Keratinocyte (primary cell): ENCODE measurements at regions not wholly inside any gene's neighbourhood (a gene's known extent, or its start where the extent isn't known, plus 50 kb on each side); places are given as distances from the start of the nearest gene placed in this dataset.

Experiments used
- DNase-seq: peaks from one replicate; pipeline ENCODE4 v3.0.0-alpha.2; 2011; ENCODE audit warnings: low read depth, missing footprints, low spot score
- FAIRE-seq: peaks from 2 replicates; lab custom pipeline; 2011; peaks lifted over from hg19 to GRCh38; lab: Jason Lieb, UNC
- H2AFZ ChIP-seq: 2 replicates; pipeline ENCODE4 v1.6.0; 2012; ENCODE audit warnings: low read length, control low read depth, inconsistent platforms; ENCODE audit not compliant: control insufficient read depth
- H3K27ac ChIP-seq: 2 replicates; pipeline ENCODE4 v1.5.1; 2011; ENCODE audit warnings: low read length; ENCODE audit not compliant: control insufficient read depth, insufficient read depth
- H3K27me3 ChIP-seq: 3 replicates; pipeline ENCODE4 v1.6.0; 2011; ENCODE audit warnings: low read length; ENCODE audit not compliant: control insufficient read depth, insufficient read depth; ENCODE audit errors: extremely low read depth
- H3K36me3 ChIP-seq, 2 experiments: 2 replicates in 1 of 2; 3 replicates in 1 of 2; pipeline ENCODE4 v1.5.1; 2011; ENCODE audit warnings: low read length in 2 of 2, mild to moderate bottlenecking in 1 of 2; ENCODE audit not compliant: control insufficient read depth in 2 of 2, insufficient read depth in 2 of 2; ENCODE audit errors: extremely low read depth in 1 of 2
- H3K4me1 ChIP-seq: 3 replicates; pipeline ENCODE4 v1.5.1; 2011; ENCODE audit warnings: low read length; ENCODE audit not compliant: control insufficient read depth, insufficient read depth; ENCODE audit errors: extremely low read depth
- H3K4me2 ChIP-seq: 3 replicates; pipeline ENCODE4 v1.6.0; 2011; ENCODE audit warnings: low read depth, low read length; ENCODE audit not compliant: control insufficient read depth, insufficient read depth; ENCODE audit errors: extremely low read depth
- H3K4me3 ChIP-seq, 3 experiments: fragments of 200-600 bp in 1 of 3; sonication (generic) in 1 of 3; 2 replicates in 2 of 3; 3 replicates in 1 of 3; pipeline ENCODE4 v1.5.1; 2011 to 2016; ENCODE audit warnings: low read length in 3 of 3, mild to moderate bottlenecking in 3 of 3, control low read depth in 2 of 3, inconsistent platforms in 1 of 3, low read depth in 1 of 3, mixed read lengths in 1 of 3, mixed run types in 1 of 3, moderate library complexity in 1 of 3; ENCODE audit not compliant: control insufficient read depth in 2 of 3, insufficient read depth in 2 of 3; ENCODE audit errors: extremely low read depth in 1 of 3
- H3K79me2 ChIP-seq: 2 replicates; pipeline ENCODE4 v1.6.0; 2012; ENCODE audit warnings: low read length; ENCODE audit not compliant: control insufficient read depth, insufficient read depth
- H3K9ac ChIP-seq: 3 replicates; pipeline ENCODE4 v1.6.0; 2011; ENCODE audit warnings: low read length; ENCODE audit not compliant: control insufficient read depth, insufficient read depth; ENCODE audit errors: extremely low read depth
- H3K9me1 ChIP-seq: 3 replicates; pipeline ENCODE4 v1.6.0; 2011; ENCODE audit warnings: low read length; ENCODE audit not compliant: control insufficient read depth, insufficient read depth; ENCODE audit errors: extremely low read depth
- H3K9me3 ChIP-seq: 2 replicates; pipeline ENCODE4 v1.5.1; 2012; ENCODE audit warnings: low read depth, low read length; ENCODE audit not compliant: control insufficient read depth
- H4K20me1 ChIP-seq: 3 replicates; pipeline ENCODE4 v1.6.0; 2011; ENCODE audit warnings: low read length; ENCODE audit not compliant: control insufficient read depth, insufficient read depth; ENCODE audit errors: extremely low read depth
- EZH2 ChIP-seq: IDR thresholded peaks from one replicate; pipeline ENCODE4 v1.6.1; 2012; ENCODE audit warnings: inconsistent platforms, mild to moderate bottlenecking, low read length, moderate library complexity
- dilution Hi-C: fragments of 300-500 bp; cut with MboI; formaldehyde crosslinking; loops from one replicate; pipeline ENCODE4 v1.7.0; 2020; ENCODE audit warnings: low sequenced_read_pairs; ENCODE audit not compliant: extremely low pct_ligation_motif_present
- TF ChIP-seq, protein P1 (sequence below), 3 experiments: IDR thresholded peaks in 1 of 3; conservative IDR thresholded peaks in 1 of 3; optimal IDR thresholded peaks in 1 of 3; 2 replicates in 2 of 3; 3 replicates in 1 of 3; pipeline versions ENCODE3 to v1.5.1; 2011; ENCODE audit warnings: low read length in 3 of 3, mild to moderate bottlenecking in 3 of 3, moderate library complexity in 2 of 3, control low read depth in 1 of 3, inconsistent platforms in 1 of 3; ENCODE audit not compliant: insufficient read depth in 2 of 3; ENCODE audit errors: extremely low read depth in 1 of 3

- no peaks in the 10 kb centered on the region for H3K36me3 ChIP-seq
- no peak for TF ChIP-seq EZH2
- TF ChIP-seq, protein P1, sequence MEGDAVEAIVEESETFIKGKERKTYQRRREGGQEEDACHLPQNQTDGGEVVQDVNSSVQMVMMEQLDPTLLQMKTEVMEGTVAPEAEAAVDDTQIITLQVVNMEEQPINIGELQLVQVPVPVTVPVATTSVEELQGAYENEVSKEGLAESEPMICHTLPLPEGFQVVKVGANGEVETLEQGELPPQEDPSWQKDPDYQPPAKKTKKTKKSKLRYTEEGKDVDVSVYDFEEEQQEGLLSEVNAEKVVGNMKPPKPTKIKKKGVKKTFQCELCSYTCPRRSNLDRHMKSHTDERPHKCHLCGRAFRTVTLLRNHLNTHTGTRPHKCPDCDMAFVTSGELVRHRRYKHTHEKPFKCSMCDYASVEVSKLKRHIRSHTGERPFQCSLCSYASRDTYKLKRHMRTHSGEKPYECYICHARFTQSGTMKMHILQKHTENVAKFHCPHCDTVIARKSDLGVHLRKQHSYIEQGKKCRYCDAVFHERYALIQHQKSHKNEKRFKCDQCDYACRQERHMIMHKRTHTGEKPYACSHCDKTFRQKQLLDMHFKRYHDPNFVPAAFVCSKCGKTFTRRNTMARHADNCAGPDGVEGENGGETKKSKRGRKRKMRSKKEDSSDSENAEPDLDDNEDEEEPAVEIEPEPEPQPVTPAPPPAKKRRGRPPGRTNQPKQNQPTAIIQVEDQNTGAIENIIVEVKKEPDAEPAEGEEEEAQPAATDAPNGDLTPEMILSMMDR (optimal IDR thresholded peaks at IDR 0.05 in 1 of 3, IDR thresholded peaks at IDR 0.05 in 1 of 3, conservative IDR thresholded peaks at IDR 0.05 in 1 of 3; ENCODE audit: extremely low read depth in 1 of 3, insufficient read depth in 2 of 3, low read length in 3 of 3) = no peak
- no peaks in the 10 kb centered on the region for H4K20me1 ChIP-seq
- H3K4me1 ChIP-seq = no peaks in the 10 kb centered on the region
- no peaks in the 10 kb centered on the region for H3K9me3 ChIP-seq
- H2AFZ ChIP-seq = no peak overlapping the region
- H3K79me2 ChIP-seq = no peaks in the 10 kb centered on the region
- H3K27ac ChIP-seq = no peak overlapping the region
- dilution Hi-C loops = no loop called here
- no peak overlapping the region for H3K4me3 ChIP-seq
- no peak overlapping the region for H3K9ac ChIP-seq
- no peaks in the 10 kb centered on the region for H3K27me3 ChIP-seq
- FAIRE-seq (no peak), DNase-seq (no peak)
- H3K4me2 ChIP-seq = no peak overlapping the region
- H3K9me1 ChIP-seq = no peaks in the 10 kb centered on the region
These were observed 340.1 kb upstream of the MGMT start for GRCh38 chr10:129126982-129127381.

DNA sequence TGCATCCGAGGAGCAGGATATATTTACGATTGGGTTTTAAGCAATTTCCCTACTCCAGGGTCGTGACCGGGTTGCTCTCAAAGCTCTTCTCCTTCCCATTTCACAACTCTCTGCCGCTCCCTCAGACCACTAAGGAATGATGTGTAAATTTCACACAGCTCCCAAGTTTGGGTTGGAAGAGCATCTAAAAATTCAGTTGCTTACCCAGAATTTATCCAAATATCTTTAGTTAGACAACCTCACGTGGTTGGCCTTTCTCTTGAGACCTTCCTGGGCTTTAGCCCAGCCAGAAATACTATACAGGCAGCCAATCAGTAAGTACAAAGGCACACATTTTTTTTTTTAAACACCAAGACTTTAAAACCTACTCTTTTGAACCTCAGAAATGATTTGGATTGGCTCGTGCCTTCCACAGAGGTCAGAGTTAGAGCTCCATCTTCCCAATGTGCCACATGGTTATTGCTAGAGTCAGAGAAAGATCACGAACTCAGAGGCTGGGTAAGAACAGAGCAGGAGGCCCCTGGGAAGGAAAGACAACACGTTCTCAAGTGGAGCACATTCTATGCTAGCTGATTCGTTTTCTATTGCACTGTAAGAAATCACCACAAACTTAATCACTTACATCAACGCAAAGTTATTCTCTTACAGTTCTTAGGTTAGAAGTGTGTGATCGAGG, 335.4 kb upstream of the MGMT start:
- TF ChIP-seq, protein P1 (optimal IDR thresholded peaks at IDR 0.05 in 1 of 3, IDR thresholded peaks at IDR 0.05 in 1 of 3, conservative IDR thresholded peaks at IDR 0.05 in 1 of 3; ENCODE audit: extremely low read depth in 1 of 3, insufficient read depth in 2 of 3, low read length in 3 of 3) = no peak
- no peak for TF ChIP-seq EZH2
- Histone ChIP-seq H3K4me1 (no peaks in the 10 kb centered on the region), H3K36me3 (no peaks in the 10 kb centered on the region), H3K4me3 (no peak overlapping the region), H3K79me2 (no peaks in the 10 kb centered on the region), H3K27ac (no peak overlapping the region), H3K9me3 (no peaks in the 10 kb centered on the region), H2AFZ (no peak overlapping the region), H3K9me1 (no peaks in the 10 kb centered on the region), H4K20me1 (no peaks in the 10 kb centered on the region), H3K4me2 (no peak overlapping the region), H3K27me3 (no peaks in the 10 kb centered on the region), H3K9ac (no peak overlapping the region)
- dilution Hi-C loops = no loop called here
- no peak for FAIRE-seq
- DNase-seq = no peak
